ENCODE measurements at regions not wholly inside any gene's neighbourhood (a gene's known extent, or its start where the extent isn't known, plus 50 kb on each side); places are given as distances from the start of the nearest gene placed in this dataset.

DNA sequence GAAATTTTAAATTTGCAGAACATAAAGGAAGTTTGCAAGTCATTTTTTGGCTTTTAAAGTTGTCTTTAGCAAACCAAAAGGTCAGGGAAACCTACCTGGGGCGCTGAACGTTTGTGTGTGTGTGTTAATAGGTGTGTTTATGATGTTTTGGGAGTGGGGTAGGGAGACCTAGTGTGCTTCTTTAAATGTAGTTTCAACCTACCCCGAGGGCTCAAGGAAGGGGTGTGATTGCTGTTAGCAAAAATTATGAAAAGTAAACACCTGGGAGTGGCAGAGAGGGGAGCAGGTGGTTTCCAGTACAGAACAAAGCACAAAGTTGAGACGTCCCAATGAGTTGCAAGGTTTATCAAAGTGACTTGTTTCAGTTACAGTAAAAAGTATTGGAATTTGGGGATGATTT is 58.7 kb upstream of the WDR26 start:
- TF ChIP-seq, protein P1, sequence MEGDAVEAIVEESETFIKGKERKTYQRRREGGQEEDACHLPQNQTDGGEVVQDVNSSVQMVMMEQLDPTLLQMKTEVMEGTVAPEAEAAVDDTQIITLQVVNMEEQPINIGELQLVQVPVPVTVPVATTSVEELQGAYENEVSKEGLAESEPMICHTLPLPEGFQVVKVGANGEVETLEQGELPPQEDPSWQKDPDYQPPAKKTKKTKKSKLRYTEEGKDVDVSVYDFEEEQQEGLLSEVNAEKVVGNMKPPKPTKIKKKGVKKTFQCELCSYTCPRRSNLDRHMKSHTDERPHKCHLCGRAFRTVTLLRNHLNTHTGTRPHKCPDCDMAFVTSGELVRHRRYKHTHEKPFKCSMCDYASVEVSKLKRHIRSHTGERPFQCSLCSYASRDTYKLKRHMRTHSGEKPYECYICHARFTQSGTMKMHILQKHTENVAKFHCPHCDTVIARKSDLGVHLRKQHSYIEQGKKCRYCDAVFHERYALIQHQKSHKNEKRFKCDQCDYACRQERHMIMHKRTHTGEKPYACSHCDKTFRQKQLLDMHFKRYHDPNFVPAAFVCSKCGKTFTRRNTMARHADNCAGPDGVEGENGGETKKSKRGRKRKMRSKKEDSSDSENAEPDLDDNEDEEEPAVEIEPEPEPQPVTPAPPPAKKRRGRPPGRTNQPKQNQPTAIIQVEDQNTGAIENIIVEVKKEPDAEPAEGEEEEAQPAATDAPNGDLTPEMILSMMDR (IDR thresholded peaks at IDR 0.05) = no peak
- no peak for TF ChIP-seq POLR2A (IDR thresholded peaks at IDR 0.05)

All from transverse colon (tissue), 3 donors.